ENCODE measurements at regions not wholly inside any gene's neighbourhood (a gene's known extent, or its start where the extent isn't known, plus 50 kb on each side); places are given as distances from the start of the nearest gene placed in this dataset.
A peak's percentile ranks its signal among the peaks of the same experiment; 100 is the strongest.

GRCh38 chr7:54810401-54810800 lies 51.4 kb upstream of the SEC61G start:
- Histone ChIP-seq H3K79me1 (ENCODE audit: low read depth in 1 of 2, low read length in 2 of 2) (no peaks in the 10 kb centered on the region), H3K27ac (ENCODE audit: insufficient read depth, low read length) (no peak overlapping the region), H3K4me1 (ENCODE audit: control insufficient read depth, insufficient read depth, low read length) (peaks cover 18% of the 10 kb centered on the region), H3K4me3 (ENCODE audit: insufficient read depth, low read depth, low read length) (no peak overlapping the region), H3K9me1 (ENCODE audit: insufficient read depth, low read length) (no peaks in the 10 kb centered on the region; the same call in 1 of the 2 replicates), H3K18ac (ENCODE audit: low read depth, low read length) (peak overlapping the region; percentile 88), H3K56ac (ENCODE audit: extremely low read depth, insufficient read depth, low read length) (no peak overlapping the region), H3K27me3 (ENCODE audit: control insufficient read depth, insufficient read depth, low read length) (no peaks in the 10 kb centered on the region), H4K91ac (ENCODE audit: insufficient read depth, low read depth, low read length) (peak overlapping the region; percentile 88), H2AFZ (replicated peaks; ENCODE audit: low read length, poor library complexity) (no peak overlapping the region), H2BK15ac (ENCODE audit: low read depth, low read length) (peak overlapping the region; percentile 97; the same call in 2 of the 3 replicates), H3K23ac (ENCODE audit: low read depth, low read length) (peak overlapping the region; percentile 83; the same call in 1 of the 2 replicates), H2AK9ac (replicated peaks; ENCODE audit: low read depth, low read length, poor library complexity) (no peak overlapping the region), H2AK5ac (ENCODE audit: low read depth, low read length) (peak overlapping the region; percentile 76; the same call in 1 of the 2 replicates), H3K4me2 (ENCODE audit: low read depth, low read length) (peak overlapping the region; percentile 59; the same call in 1 of the 2 replicates), H2BK5ac (ENCODE audit: low read depth, low read length, poor library complexity, severe bottlenecking) (peak overlapping the region; percentile 100), H3K14ac (replicated peaks; ENCODE audit: low read depth, low read length) (peak overlapping the region; percentile 85; the same call in 1 of the 2 replicates), H3K9ac (ENCODE audit: low read depth, low read length) (no peak overlapping the region), H3K9me3 (ENCODE audit: control insufficient read depth, insufficient read depth, low read length) (peaks cover 3% of the 10 kb centered on the region; the same call in 1 of the 2 replicates), H4K5ac (ENCODE audit: low read depth, low read length) (peak overlapping the region; percentile 85; the same call in 1 of the 2 replicates), H3K4ac (ENCODE audit: low read depth, low read length) (peak overlapping the region; percentile 74; the same call in 1 of the 2 replicates), H4K8ac (ENCODE audit: low read depth in 2 of 2, low read length in 2 of 2) (peak overlapping the region in 1 of 2 experiments; percentile 90; a peak in 2 of 4 replicates), H3K36me3 (ENCODE audit: control insufficient read depth, insufficient read depth, low read length) (no peaks in the 10 kb centered on the region), H2BK120ac (ENCODE audit: low read depth, low read length) (peak overlapping the region; percentile 96), H4K20me1 (ENCODE audit: insufficient read depth, low read length) (no peaks in the 10 kb centered on the region), H2BK20ac (ENCODE audit: low read depth, low read length) (peak overlapping the region; percentile 94; the same call in 1 of the 2 replicates)
- ATAC-seq (ENCODE audit: low read depth) (no peak), DNase-seq (peak; percentile 29)
- no CpG with 5 or more reads among the region's 1 CpG for WGBS, 2 experiments (ENCODE audit: extremely low coverage in 2 of 2, insufficient read length in 1 of 2)
- CTCF ChIA-PET, result no interaction called here
- TF ChIP-seq ELK1 (IDR thresholded peaks at IDR 0.05; ENCODE audit: borderline replicate concordance, low read depth, low read length) (no peak), NFE2L2 (IDR thresholded peaks at IDR 0.05; ENCODE audit: low read depth, low read length) (no peak), SMC3 (IDR thresholded peaks at IDR 0.05; ENCODE audit: low read depth, low read length) (no peak), CTCF (conservative IDR thresholded peaks at IDR 0.05; ENCODE audit: low read depth, low read length) (no peak), MXI1 (IDR thresholded peaks at IDR 0.05; ENCODE audit: borderline replicate concordance, low read depth, low read length) (no peak), FOS (IDR thresholded peaks at IDR 0.05; ENCODE audit: low read depth, low read length) (no peak), RCOR1 (IDR thresholded peaks at IDR 0.05; ENCODE audit: insufficient replicate concordance, low read length) (no peak), MAZ (IDR thresholded peaks at IDR 0.05; ENCODE audit: borderline replicate concordance, low read depth, low read length) (no peak), POLR2A (IDR thresholded peaks at IDR 0.05; ENCODE audit: low read depth, low read length) (no peak), BHLHE40 (IDR thresholded peaks at IDR 0.05; ENCODE audit: low read depth, low read length) (no peak), CEBPB (IDR thresholded peaks at IDR 0.05; ENCODE audit: low read depth, low read length) (no peak), RAD21 (IDR thresholded peaks at IDR 0.05; ENCODE audit: low read length) (no peak), USF2 (IDR thresholded peaks at IDR 0.05; ENCODE audit: low read depth, low read length) (no peak), MAFK (IDR thresholded peaks at IDR 0.05; ENCODE audit: low read depth, low read length) (no peak)
- intact Hi-C loops (cut with micrococcal nuclease) (no loop called here), dilution Hi-C loops (cut with HindIII; ENCODE audit: low sequenced_read_pairs, unreplicated experiment) (no loop called here), in situ Hi-C loops (cut with MboI; ENCODE audit: low sequenced_read_pairs) (no loop called here)
- POLR2A ChIA-PET (ENCODE audit: unreplicated experiment), result no interaction called here
- BruUV-seq (replicated peaks), result no TSS peak

Data from IMR-90 (cell line).